ENCODE measurements at regions not wholly inside any gene's neighbourhood (a gene's known extent, or its start where the extent isn't known, plus 50 kb on each side); places are given as distances from the start of the nearest gene placed in this dataset.

- TF ChIP-seq POLR2AphosphoS5 (IDR thresholded peaks at IDR 0.05; ENCODE audit: low read depth, low read length) (no peak), CTCF (IDR thresholded peaks at IDR 0.05) (no peak), SIN3A (IDR thresholded peaks at IDR 0.05; ENCODE audit: borderline replicate concordance, insufficient read depth, low read depth, low read length) (no peak), REST (IDR thresholded peaks at IDR 0.05; ENCODE audit: insufficient read depth in 1 of 2, low read depth in 2 of 2, low read length in 1 of 2) (no peak)
Observed at GRCh38 chr5:103408408-103408807, 149.8 kb downstream of the MACIR start.

All from Panc1 (cell line).